Hepatocyte (in vitro differentiated cells): ENCODE measurements at regions not wholly inside any gene's neighbourhood (a gene's known extent, or its start where the extent isn't known, plus 50 kb on each side); places are given as distances from the start of the nearest gene placed in this dataset.

Source experiments
- EZH2 ChIP-seq: fragments of 200-600 bp; sonication (generic); IDR thresholded peaks from 2 replicates; pipeline ENCODE4 v1.6.1; 2016; ENCODE audit warnings: antibody characterized with exemption, mild to moderate bottlenecking, borderline replicate concordance
- TF ChIP-seq, protein P1 (sequence below): fragments of 200-600 bp; sonication (generic); IDR thresholded peaks from 2 replicates; pipeline ENCODE4 v1.5.1; 2016; ENCODE audit warnings: antibody characterized with exemption, mild to moderate bottlenecking; ENCODE audit not compliant: poor library complexity

GRCh38 chr6:113695516-113695915 lies 161.6 kb upstream of the MARCKS start:
- TF ChIP-seq, protein P1, sequence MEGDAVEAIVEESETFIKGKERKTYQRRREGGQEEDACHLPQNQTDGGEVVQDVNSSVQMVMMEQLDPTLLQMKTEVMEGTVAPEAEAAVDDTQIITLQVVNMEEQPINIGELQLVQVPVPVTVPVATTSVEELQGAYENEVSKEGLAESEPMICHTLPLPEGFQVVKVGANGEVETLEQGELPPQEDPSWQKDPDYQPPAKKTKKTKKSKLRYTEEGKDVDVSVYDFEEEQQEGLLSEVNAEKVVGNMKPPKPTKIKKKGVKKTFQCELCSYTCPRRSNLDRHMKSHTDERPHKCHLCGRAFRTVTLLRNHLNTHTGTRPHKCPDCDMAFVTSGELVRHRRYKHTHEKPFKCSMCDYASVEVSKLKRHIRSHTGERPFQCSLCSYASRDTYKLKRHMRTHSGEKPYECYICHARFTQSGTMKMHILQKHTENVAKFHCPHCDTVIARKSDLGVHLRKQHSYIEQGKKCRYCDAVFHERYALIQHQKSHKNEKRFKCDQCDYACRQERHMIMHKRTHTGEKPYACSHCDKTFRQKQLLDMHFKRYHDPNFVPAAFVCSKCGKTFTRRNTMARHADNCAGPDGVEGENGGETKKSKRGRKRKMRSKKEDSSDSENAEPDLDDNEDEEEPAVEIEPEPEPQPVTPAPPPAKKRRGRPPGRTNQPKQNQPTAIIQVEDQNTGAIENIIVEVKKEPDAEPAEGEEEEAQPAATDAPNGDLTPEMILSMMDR: no peak
- no peak for TF ChIP-seq EZH2
